ENCODE measurements at regions not wholly inside any gene's neighbourhood (a gene's known extent, or its start where the extent isn't known, plus 50 kb on each side); places are given as distances from the start of the nearest gene placed in this dataset.

- no peak overlapping the region for H2AFZ ChIP-seq (ENCODE audit: insufficient read depth, low read depth, low read length, poor library complexity, severe bottlenecking)
- no peak overlapping the region for H3K27ac Mint-ChIP-seq
- H3K36me3 Mint-ChIP-seq = peaks cover 0 to 7% of the 10 kb centered on the region in 2 donors
- H3K27ac ChIP-seq (ENCODE audit: low read depth in 1 of 2, low read length in 2 of 2) = no peak overlapping the region
- DNase-seq = peak in 2 of 3 donors; percentile 47 to 60
- no peaks in the 10 kb centered on the region for H4K20me1 ChIP-seq (ENCODE audit: insufficient read depth, low read length)
- no peak for TF ChIP-seq CTCF (IDR thresholded peaks at IDR 0.05)
- no CpG with 5 or more reads among the region's 1 CpG for WGBS (ENCODE audit: insufficient coverage)
- no peaks in the 10 kb centered on the region for H3K36me3 ChIP-seq (replicated peaks in 1 of 2; ENCODE audit: control insufficient read depth in 1 of 2, insufficient read depth in 2 of 2, low read length in 2 of 2)
- no peaks in the 10 kb centered on the region for H3K4me1 ChIP-seq (ENCODE audit: control insufficient read depth in 1 of 2, insufficient read depth in 2 of 2, low read length in 2 of 2)
- H3K27me3 ChIP-seq (ENCODE audit: control insufficient read depth in 2 of 2, insufficient read depth in 2 of 2, low read length in 2 of 2) = peaks cover 40 to 47% of the 10 kb centered on the region in 2 donors
- H3K4me1 Mint-ChIP-seq = peaks cover 14% of the 10 kb centered on the region
- no peak overlapping the region for H3K4me3 Mint-ChIP-seq
- H3K9me3 Mint-ChIP-seq = peaks cover 0 to 11% (median 8%) of the 10 kb centered on the region in 7 donors
- H3K27me3 Mint-ChIP-seq (ENCODE audit: low read depth in 3 of 3) = peaks cover 28 to 52% (median 31%) of the 10 kb centered on the region in 3 donors
- no peak overlapping the region for H3K9ac ChIP-seq (ENCODE audit: insufficient read depth, low read length, poor library complexity, severe bottlenecking)
- H3K9me3 ChIP-seq (replicated peaks in 1 of 2; ENCODE audit: control insufficient read depth in 1 of 2, insufficient read depth in 1 of 2, low read length in 2 of 2) = no peaks in the 10 kb centered on the region
- intact Hi-C loops (cut with micrococcal nuclease) = no loop called here
- no peak overlapping the region for H3K4me3 ChIP-seq (replicated peaks in 1 of 3; ENCODE audit: low read depth in 2 of 3, low read length in 3 of 3)
- no peak overlapping the region for H3K4me2 ChIP-seq (replicated peaks; ENCODE audit: extremely low read depth, low read length, poor library complexity, severe bottlenecking)
- no peaks in the 10 kb centered on the region for H3K79me2 ChIP-seq (ENCODE audit: insufficient read depth, low read length)
These were observed 96.1 kb downstream of the MAFB start for GRCh38 chr20:40592941-40593340.

GRCh38 chr20:40591536-40591935 lies 97.5 kb downstream of the MAFB start:
- Histone ChIP-seq H3K4me1 (ENCODE audit: control insufficient read depth in 1 of 2, insufficient read depth in 2 of 2, low read length in 2 of 2) (no peaks in the 10 kb centered on the region), H3K79me2 (ENCODE audit: insufficient read depth, low read length) (no peaks in the 10 kb centered on the region), H3K4me3 (replicated peaks in 1 of 3; ENCODE audit: low read depth in 2 of 3, low read length in 3 of 3) (no peak overlapping the region), H3K36me3 (replicated peaks in 1 of 2; ENCODE audit: control insufficient read depth in 1 of 2, insufficient read depth in 2 of 2, low read length in 2 of 2) (no peaks in the 10 kb centered on the region), H3K27ac (ENCODE audit: low read depth in 1 of 2, low read length in 2 of 2) (no peak overlapping the region), H4K20me1 (ENCODE audit: insufficient read depth, low read length) (no peaks in the 10 kb centered on the region), H2AFZ (ENCODE audit: insufficient read depth, low read depth, low read length, poor library complexity, severe bottlenecking) (no peak overlapping the region), H3K4me2 (replicated peaks; ENCODE audit: extremely low read depth, low read length, poor library complexity, severe bottlenecking) (no peak overlapping the region), H3K9me3 (replicated peaks in 1 of 2; ENCODE audit: control insufficient read depth in 1 of 2, insufficient read depth in 1 of 2, low read length in 2 of 2) (no peaks in the 10 kb centered on the region), H3K27me3 (ENCODE audit: control insufficient read depth in 2 of 2, insufficient read depth in 2 of 2, low read length in 2 of 2) (peaks cover 36 to 41% of the 10 kb centered on the region in 2 donors), H3K9ac (ENCODE audit: insufficient read depth, low read length, poor library complexity, severe bottlenecking) (no peak overlapping the region)
- no peak for TF ChIP-seq CTCF (IDR thresholded peaks at IDR 0.05)
- H3K36me3 Mint-ChIP-seq = peaks cover 0 to 7% of the 10 kb centered on the region in 2 donors
- H3K27ac Mint-ChIP-seq = peak overlapping the region in 1 of 7 donors; percentile 28
- H3K4me1 Mint-ChIP-seq = peaks cover 14% of the 10 kb centered on the region
- peak overlapping the region in 1 of 2 donors; percentile 43 for H3K4me3 Mint-ChIP-seq
- no CpG with 5 or more reads among the region's 1 CpG for WGBS (ENCODE audit: insufficient coverage)
- intact Hi-C loops (cut with micrococcal nuclease) = no loop called here
- peaks cover 0 to 11% (median 8%) of the 10 kb centered on the region in 7 donors for H3K9me3 Mint-ChIP-seq
- peaks cover 32 to 47% (median 33%) of the 10 kb centered on the region in 3 donors for H3K27me3 Mint-ChIP-seq (ENCODE audit: low read depth in 3 of 3)
- peak; percentile 30 to 67 (median 58) for DNase-seq
